ENCODE measurements at regions not wholly inside any gene's neighbourhood (a gene's known extent, or its start where the extent isn't known, plus 50 kb on each side); places are given as distances from the start of the nearest gene placed in this dataset.

- ATAC-seq, result no peak
- no peak for DNase-seq (ENCODE audit: low spot score)
- intact Hi-C loops (cut with DNase I), result no loop called here
Observed at GRCh38 chr22:22740560-22741276, 96.3 kb downstream of the GGTLC2 start.

GRCh38 chr22:22741843-22742242, 97.4 kb downstream of the GGTLC2 start:
- intact Hi-C loops (cut with DNase I), result no loop called here
- DNase-seq (ENCODE audit: low spot score) (no peak), ATAC-seq (no peak)

- no peak for ATAC-seq
- intact Hi-C loops (cut with DNase I), result no loop called here
- no peak for DNase-seq (ENCODE audit: low spot score)
Observed at GRCh38 chr22:22742641-22743040, 98.2 kb downstream of the GGTLC2 start.

- intact Hi-C loops (cut with DNase I), result no loop called here
- no peak for DNase-seq (ENCODE audit: low spot score)
Observed at GRCh38 chr22:22743128-22743760, 98.8 kb downstream of the GGTLC2 start.

GRCh38 chr22:22744412-22745224, 100.2 kb downstream of the GGTLC2 start:
- intact Hi-C loops (cut with DNase I), result no loop called here
- no peak for ATAC-seq

More at GRCh38 chr22:22743128-22743760, 98.8 kb downstream of the GGTLC2 start:
- no peak for ATAC-seq

GRCh38 chr22:22745225-22746060, 101.0 kb downstream of the GGTLC2 start:
- peak; percentile 38 for ATAC-seq
- intact Hi-C loops (cut with DNase I), result no loop called here
- no peak for DNase-seq (ENCODE audit: low spot score)

More at GRCh38 chr22:22744412-22745224, 100.2 kb downstream of the GGTLC2 start:
- DNase-seq (ENCODE audit: low spot score), result no peak

- intact Hi-C loops (cut with DNase I), result no loop called here
- ATAC-seq (peak; percentile 21), DNase-seq (ENCODE audit: low spot score) (no peak)
Observed at GRCh38 chr22:22746061-22746962, 101.9 kb downstream of the GGTLC2 start.

- intact Hi-C loops (cut with DNase I), result no loop called here
- no peak for ATAC-seq
- DNase-seq (ENCODE audit: low spot score), result no peak
Observed at GRCh38 chr22:22746963-22747933, 102.8 kb downstream of the GGTLC2 start.

- no peak for DNase-seq (ENCODE audit: low spot score)
- intact Hi-C loops (cut with DNase I), result no loop called here
Observed at GRCh38 chr22:22748297-22748743, 103.9 kb downstream of the GGTLC2 start.

GRCh38 chr22:22748756-22749155, 104.3 kb downstream of the GGTLC2 start:
- DNase-seq (ENCODE audit: low spot score), result no peak
- intact Hi-C loops (cut with DNase I), result no loop called here
- no peak for ATAC-seq

More at GRCh38 chr22:22748297-22748743, 103.9 kb downstream of the GGTLC2 start:
- peak; percentile 83 for ATAC-seq

GRCh38 chr22:22749167-22749758, 104.8 kb downstream of the GGTLC2 start:
- no peak for DNase-seq (ENCODE audit: low spot score)
- intact Hi-C loops (cut with DNase I), result no loop called here
- ATAC-seq, result no peak

GRCh38 chr22:22750335-22751042, 106.1 kb downstream of the GGTLC2 start:
- intact Hi-C loops (cut with DNase I), result no loop called here
- no peak for ATAC-seq

GRCh38 chr22:22751043-22751603, 106.7 kb downstream of the GGTLC2 start:
- ATAC-seq (no peak), DNase-seq (ENCODE audit: low spot score) (no peak)
- intact Hi-C loops (cut with DNase I), result no loop called here

More at GRCh38 chr22:22750335-22751042, 106.1 kb downstream of the GGTLC2 start:
- DNase-seq (ENCODE audit: low spot score), result no peak

- ATAC-seq, result no peak
- intact Hi-C loops (cut with DNase I), result no loop called here
- DNase-seq (ENCODE audit: low spot score), result no peak
Observed at GRCh38 chr22:22752199-22752555, 107.8 kb downstream of the GGTLC2 start.
